ENCODE measurements at regions not wholly inside any gene's neighbourhood (a gene's known extent, or its start where the extent isn't known, plus 50 kb on each side); places are given as distances from the start of the nearest gene placed in this dataset.

DNA sequence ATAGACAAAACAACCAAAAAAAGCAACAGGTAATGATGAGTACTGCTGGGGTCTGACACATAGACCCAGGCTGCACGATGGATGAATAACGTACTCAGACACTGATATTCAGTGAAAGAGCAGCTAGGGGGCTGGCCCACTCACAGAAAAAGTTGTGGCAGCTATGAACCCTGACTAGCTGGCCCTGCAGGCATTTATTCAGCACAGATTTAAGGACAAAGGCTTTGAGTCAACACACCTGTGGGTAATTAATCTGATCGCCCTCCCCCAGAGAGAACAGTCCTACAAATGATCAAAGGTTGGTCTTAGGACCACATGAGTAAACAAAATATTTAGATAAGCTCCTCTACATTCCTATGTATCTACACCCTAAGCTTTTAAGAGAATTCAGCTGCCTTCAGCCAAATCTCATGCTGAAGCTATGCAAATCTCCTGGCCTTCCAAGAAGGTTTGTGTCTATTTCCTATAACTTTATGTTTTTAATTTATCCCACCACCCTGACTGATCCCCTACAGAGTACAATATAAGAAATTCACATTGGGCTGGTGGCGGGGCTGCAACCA lies 81.7 kb upstream of the NXT1 start:
- no peak overlapping the region for H3K4me3 ChIP-seq (ENCODE audit: control extremely low read depth in 1 of 5, extremely low read depth in 1 of 5, insufficient read depth in 1 of 5, low read depth in 2 of 5, low read length in 4 of 5)
- no peak overlapping the region for H2AFZ ChIP-seq (ENCODE audit: insufficient read depth, low read depth, low read length, poor library complexity, severe bottlenecking)
- H3K4me1 ChIP-seq (ENCODE audit: control insufficient read depth in 2 of 2, insufficient read depth in 2 of 2, low read length in 2 of 2) = no peaks in the 10 kb centered on the region
- H3K36me3 ChIP-seq (replicated peaks in 1 of 2; ENCODE audit: control extremely low read depth in 1 of 2, control insufficient read depth in 1 of 2, extremely low read depth in 1 of 2, insufficient read depth in 2 of 2, low read length in 1 of 2) = no peaks in the 10 kb centered on the region
- intact Hi-C loops (cut with micrococcal nuclease) = no loop called here
- TF ChIP-seq EZH2 (IDR thresholded peaks at IDR 0.05; ENCODE audit: borderline replicate concordance, insufficient read depth, low read depth, low read length, poor library complexity, severe bottlenecking) (no peak), CTCF (IDR thresholded peaks at IDR 0.05) (no peak)
- no peak overlapping the region for H3K4me2 ChIP-seq (replicated peaks; ENCODE audit: low read depth, low read length, poor library complexity, severe bottlenecking)
- no peaks in the 10 kb centered on the region for H3K4me1 Mint-ChIP-seq
- no peaks in the 10 kb centered on the region for H3K79me2 ChIP-seq (ENCODE audit: control insufficient read depth, insufficient read depth, low read length)
- no peak for DNase-seq
- no peak overlapping the region for H3K27ac Mint-ChIP-seq
- H3K27me3 ChIP-seq (replicated peaks in 1 of 4; ENCODE audit: control extremely low read depth in 1 of 4, control insufficient read depth in 3 of 4, insufficient read depth in 4 of 4, low read length in 3 of 4) = no peaks in the 10 kb centered on the region
- H3K9ac ChIP-seq (ENCODE audit: low read length) = no peak overlapping the region
- no peak overlapping the region for H3K27ac ChIP-seq (ENCODE audit: low read length in 2 of 2)
- H3K9me3 ChIP-seq (ENCODE audit: control extremely low read depth in 1 of 3, control insufficient read depth in 2 of 3, insufficient read depth in 1 of 3, low read length in 2 of 3) = peaks cover 0 to 35% (median 6%) of the 10 kb centered on the region in 3 donors
- ATAC-seq (ENCODE audit: low read depth) = no peak
- POLR2A ChIA-PET = no interaction called here
- peaks cover 4% of the 10 kb centered on the region for H3K9me3 Mint-ChIP-seq (ENCODE audit: insufficient read depth)
- no peaks in the 10 kb centered on the region for H3K27me3 Mint-ChIP-seq
- CTCF ChIA-PET = no interaction called here
- WGBS (ENCODE audit: insufficient coverage) = 95% methylated on average over 4 of the region's 4 CpGs
- H4K20me1 ChIP-seq (ENCODE audit: control insufficient read depth, insufficient read depth, low read length, poor library complexity, severe bottlenecking) = no peaks in the 10 kb centered on the region
- no peak overlapping the region for H3K4me3 Mint-ChIP-seq

GRCh38 chr20:23267909-23268308 lies 82.7 kb upstream of the NXT1 start:
- intact Hi-C loops (cut with micrococcal nuclease) = no loop called here
- H3K4me3 Mint-ChIP-seq = no peak overlapping the region
- TF ChIP-seq EZH2 (IDR thresholded peaks at IDR 0.05; ENCODE audit: borderline replicate concordance, insufficient read depth, low read depth, low read length, poor library complexity, severe bottlenecking) (no peak), CTCF (IDR thresholded peaks at IDR 0.05) (no peak)
- no peak overlapping the region for H3K4me3 ChIP-seq (ENCODE audit: control extremely low read depth in 1 of 5, extremely low read depth in 1 of 5, insufficient read depth in 1 of 5, low read depth in 2 of 5, low read length in 4 of 5)
- peaks cover 0 to 38% (median 6%) of the 10 kb centered on the region in 3 donors for H3K9me3 ChIP-seq (ENCODE audit: control extremely low read depth in 1 of 3, control insufficient read depth in 2 of 3, insufficient read depth in 1 of 3, low read length in 2 of 3)
- H3K27me3 ChIP-seq (replicated peaks in 1 of 4; ENCODE audit: control extremely low read depth in 1 of 4, control insufficient read depth in 3 of 4, insufficient read depth in 4 of 4, low read length in 3 of 4) = no peaks in the 10 kb centered on the region
- no peak for ATAC-seq (ENCODE audit: low read depth)
- no peak overlapping the region for H3K4me2 ChIP-seq (replicated peaks; ENCODE audit: low read depth, low read length, poor library complexity, severe bottlenecking)
- no peak overlapping the region for H3K27ac Mint-ChIP-seq
- no peaks in the 10 kb centered on the region for H3K36me3 ChIP-seq (replicated peaks in 1 of 2; ENCODE audit: control extremely low read depth in 1 of 2, control insufficient read depth in 1 of 2, extremely low read depth in 1 of 2, insufficient read depth in 2 of 2, low read length in 1 of 2)
- DNase-seq = no peak
- no peaks in the 10 kb centered on the region for H3K4me1 ChIP-seq (ENCODE audit: control insufficient read depth in 2 of 2, insufficient read depth in 2 of 2, low read length in 2 of 2)
- WGBS (ENCODE audit: insufficient coverage) = 90% methylated on average over 2 of the region's 2 CpGs
- H3K9me3 Mint-ChIP-seq (ENCODE audit: insufficient read depth) = peaks cover 4% of the 10 kb centered on the region
- no peaks in the 10 kb centered on the region for H3K27me3 Mint-ChIP-seq
- no peaks in the 10 kb centered on the region for H3K79me2 ChIP-seq (ENCODE audit: control insufficient read depth, insufficient read depth, low read length)
- no peak overlapping the region for H2AFZ ChIP-seq (ENCODE audit: insufficient read depth, low read depth, low read length, poor library complexity, severe bottlenecking)
- no peaks in the 10 kb centered on the region for H3K4me1 Mint-ChIP-seq
- no peaks in the 10 kb centered on the region for H4K20me1 ChIP-seq (ENCODE audit: control insufficient read depth, insufficient read depth, low read length, poor library complexity, severe bottlenecking)
- H3K27ac ChIP-seq (ENCODE audit: low read length in 2 of 2) = no peak overlapping the region
- ChIA-PET CTCF (no interaction called here), POLR2A (no interaction called here)
- no peak overlapping the region for H3K9ac ChIP-seq (ENCODE audit: low read length)
